ENCODE measurements at regions not wholly inside any gene's neighbourhood (a gene's known extent, or its start where the extent isn't known, plus 50 kb on each side); places are given as distances from the start of the nearest gene placed in this dataset.

DNA sequence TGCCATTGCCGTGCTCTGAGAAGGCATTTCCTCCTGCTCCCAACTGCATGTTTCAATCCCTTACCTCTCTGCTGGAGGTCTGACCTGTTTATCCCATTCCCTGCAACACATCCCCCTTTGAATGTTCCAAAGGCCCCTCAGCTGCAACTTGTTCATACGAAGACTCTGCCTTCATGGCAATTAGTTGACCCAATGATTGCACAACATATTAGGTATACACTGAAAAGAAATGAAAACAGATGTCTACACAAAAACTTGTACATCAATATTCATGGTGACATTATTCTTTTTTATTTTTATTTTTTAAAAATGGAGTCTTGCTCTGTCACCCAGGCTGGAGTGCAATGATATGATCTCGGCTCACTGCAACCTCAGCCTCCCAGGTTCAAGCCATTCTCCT is 54.9 kb upstream of the STX18 start:
- Histone ChIP-seq H3K4me3 (no peak overlapping the region), H3K4me1 (no peaks in the 10 kb centered on the region), H3K36me3 (peaks cover 0 to 4% (median 0%) of the 10 kb centered on the region in 3 donors), H3K27me3 (no peaks in the 10 kb centered on the region), H3K9me3 (peaks cover 0 to 24% (median 0%) of the 10 kb centered on the region in 3 donors), H3K27ac (no peak overlapping the region)
- 76 to 96% methylated on average over 3 of the region's 3 CpGs for WGBS, 2 donors
- no peak for DNase-seq
- intact Hi-C loops (cut with DNase I): no loop called here
- TF ChIP-seq, protein P1, sequence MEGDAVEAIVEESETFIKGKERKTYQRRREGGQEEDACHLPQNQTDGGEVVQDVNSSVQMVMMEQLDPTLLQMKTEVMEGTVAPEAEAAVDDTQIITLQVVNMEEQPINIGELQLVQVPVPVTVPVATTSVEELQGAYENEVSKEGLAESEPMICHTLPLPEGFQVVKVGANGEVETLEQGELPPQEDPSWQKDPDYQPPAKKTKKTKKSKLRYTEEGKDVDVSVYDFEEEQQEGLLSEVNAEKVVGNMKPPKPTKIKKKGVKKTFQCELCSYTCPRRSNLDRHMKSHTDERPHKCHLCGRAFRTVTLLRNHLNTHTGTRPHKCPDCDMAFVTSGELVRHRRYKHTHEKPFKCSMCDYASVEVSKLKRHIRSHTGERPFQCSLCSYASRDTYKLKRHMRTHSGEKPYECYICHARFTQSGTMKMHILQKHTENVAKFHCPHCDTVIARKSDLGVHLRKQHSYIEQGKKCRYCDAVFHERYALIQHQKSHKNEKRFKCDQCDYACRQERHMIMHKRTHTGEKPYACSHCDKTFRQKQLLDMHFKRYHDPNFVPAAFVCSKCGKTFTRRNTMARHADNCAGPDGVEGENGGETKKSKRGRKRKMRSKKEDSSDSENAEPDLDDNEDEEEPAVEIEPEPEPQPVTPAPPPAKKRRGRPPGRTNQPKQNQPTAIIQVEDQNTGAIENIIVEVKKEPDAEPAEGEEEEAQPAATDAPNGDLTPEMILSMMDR (IDR thresholded peaks at IDR 0.05): no peak
- TF ChIP-seq POLR2A (IDR thresholded peaks at IDR 0.05): no peak

DNA sequence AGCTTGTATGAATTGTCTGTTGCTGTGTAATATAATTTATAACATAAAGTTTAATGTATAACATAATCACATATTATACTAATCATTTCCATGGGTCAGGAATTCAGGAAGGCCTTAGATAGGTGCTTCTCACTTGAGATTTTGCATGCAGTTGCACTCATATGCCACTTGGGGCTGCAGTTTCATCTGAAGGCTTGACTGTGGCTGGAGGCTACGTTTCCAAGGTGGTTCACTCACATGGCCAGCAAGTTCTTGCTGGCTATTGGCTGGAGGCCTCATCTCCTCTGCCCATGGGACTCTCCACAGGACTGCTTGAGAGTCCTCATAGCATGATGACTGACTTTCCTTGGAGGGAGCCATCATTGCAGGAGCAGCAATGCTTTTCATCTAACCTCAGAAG is 53.4 kb upstream of the STX18 start:
- 100% methylated on average over 1 of the region's 1 CpG for WGBS, 2 donors
- Histone ChIP-seq H3K27me3 (no peaks in the 10 kb centered on the region), H3K27ac (no peak overlapping the region), H3K4me1 (no peaks in the 10 kb centered on the region), H3K4me3 (no peak overlapping the region), H3K36me3 (peaks cover 0 to 4% (median 0%) of the 10 kb centered on the region in 3 donors), H3K9me3 (peaks cover 0 to 24% (median 0%) of the 10 kb centered on the region in 3 donors)
- DNase-seq: no peak
- TF ChIP-seq, protein P1 (IDR thresholded peaks at IDR 0.05): no peak
- no peak for TF ChIP-seq POLR2A (IDR thresholded peaks at IDR 0.05)
- intact Hi-C loops (cut with DNase I): no loop called here

DNA sequence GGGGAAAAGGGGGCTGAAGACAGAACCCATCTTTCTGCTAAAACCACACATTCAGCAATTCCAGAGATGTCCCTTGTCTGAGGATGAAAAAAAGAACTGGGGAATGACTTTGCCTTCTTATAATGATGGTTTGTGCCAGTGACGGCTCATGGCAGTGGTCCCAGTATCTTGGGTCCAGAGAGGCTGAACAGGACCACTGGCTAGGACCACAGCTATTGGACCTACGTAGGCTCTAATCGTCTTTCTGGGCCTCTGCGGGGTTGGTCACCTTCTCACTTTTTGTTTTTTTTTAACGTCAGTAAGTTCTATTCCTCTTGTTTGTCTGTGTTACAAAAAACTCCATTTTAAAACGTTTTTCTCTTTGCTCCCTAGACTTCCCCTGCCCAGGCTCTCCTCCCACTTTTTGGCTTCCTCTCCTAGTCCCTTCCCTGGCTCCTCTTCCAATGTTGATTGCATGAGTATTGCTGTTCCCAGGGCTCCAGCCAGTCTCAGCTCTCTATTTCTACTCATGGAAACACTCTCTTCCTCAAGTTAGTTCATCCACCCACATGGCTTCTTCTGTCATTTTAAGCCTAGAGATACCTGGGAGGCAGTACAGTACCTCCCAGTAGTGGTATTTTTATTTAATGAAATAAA is 52.6 kb upstream of the STX18 start:
- WGBS, 2 donors: 79 to 85% methylated on average over 6 of the region's 6 CpGs
- H3K4me1 ChIP-seq: no peaks in the 10 kb centered on the region
- no peaks in the 10 kb centered on the region for H3K27me3 ChIP-seq
- H3K27ac ChIP-seq: no peak overlapping the region
- intact Hi-C loops (cut with DNase I): no loop called here
- no peak overlapping the region for H3K4me3 ChIP-seq
- TF ChIP-seq, protein P1 (IDR thresholded peaks at IDR 0.05): no peak
- no peak for TF ChIP-seq POLR2A (IDR thresholded peaks at IDR 0.05)
- peaks cover 0 to 24% (median 0%) of the 10 kb centered on the region in 3 donors for H3K9me3 ChIP-seq
- H3K36me3 ChIP-seq: peaks cover 0 to 4% (median 0%) of the 10 kb centered on the region in 3 donors
- no peak for DNase-seq

DNA sequence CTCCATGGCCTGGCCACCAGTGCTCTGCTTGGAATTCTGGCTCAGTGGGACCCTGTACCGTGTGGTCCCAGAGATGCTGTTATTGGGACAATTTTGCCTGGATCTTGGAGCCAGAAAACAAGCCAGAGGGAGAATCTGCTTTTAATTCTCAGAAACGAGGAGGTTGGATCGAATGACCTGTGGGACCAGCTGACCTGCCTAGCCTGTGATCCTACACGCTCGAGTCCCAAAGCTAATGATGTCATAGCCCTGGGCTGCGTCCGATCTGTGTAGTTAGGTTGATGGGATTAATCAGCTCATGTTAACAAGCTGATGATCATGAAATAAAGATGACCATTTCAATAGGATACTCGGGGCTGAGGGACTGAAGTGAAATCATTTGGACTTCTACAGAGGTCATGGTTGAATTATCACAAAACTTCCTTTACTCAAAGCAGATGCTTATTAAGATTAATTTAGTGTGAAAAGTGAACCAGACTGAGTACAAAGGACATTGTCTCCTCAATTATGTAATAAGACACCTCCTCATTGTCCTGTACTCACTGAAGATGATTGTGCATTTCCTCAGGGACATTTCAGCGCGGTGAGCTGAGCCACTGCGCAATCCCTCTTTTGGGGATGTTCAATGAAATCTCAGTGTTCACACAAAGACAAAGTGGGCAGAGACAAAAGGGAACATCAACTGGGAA is 51.9 kb upstream of the STX18 start:
- intact Hi-C loops (cut with DNase I): no loop called here
- Histone ChIP-seq H3K27me3 (no peaks in the 10 kb centered on the region), H3K4me1 (no peaks in the 10 kb centered on the region), H3K9me3 (peaks cover 0 to 24% (median 0%) of the 10 kb centered on the region in 3 donors), H3K4me3 (no peak overlapping the region), H3K36me3 (peaks cover 0 to 4% (median 0%) of the 10 kb centered on the region in 3 donors), H3K27ac (no peak overlapping the region)
- TF ChIP-seq, protein P1 (IDR thresholded peaks at IDR 0.05): no peak
- no peak for TF ChIP-seq POLR2A (IDR thresholded peaks at IDR 0.05)
- WGBS, 2 donors: 90 to 95% methylated on average over 11 of the region's 11 CpGs
- DNase-seq: no peak

DNA sequence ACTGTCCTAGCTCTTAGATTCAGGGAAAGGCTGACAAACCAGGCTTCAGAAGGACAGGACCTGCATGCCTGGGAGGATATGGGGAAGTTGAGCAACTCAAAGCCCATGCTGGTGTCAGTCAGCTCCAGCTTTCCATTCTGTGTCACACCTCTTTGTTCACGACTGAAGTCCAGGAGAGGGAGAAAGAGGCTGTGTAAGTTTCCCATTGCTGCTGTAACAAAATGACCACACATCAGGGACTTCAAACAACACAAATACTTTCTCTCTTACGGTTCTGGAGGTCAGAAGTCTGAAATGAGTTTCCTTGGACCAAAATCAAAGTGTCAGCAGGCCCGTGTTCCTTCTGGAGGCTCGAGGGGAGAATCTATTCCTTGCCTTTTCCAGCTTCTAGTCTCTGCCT is 50.6 kb upstream of the STX18 start:
- Histone ChIP-seq H3K27me3 (no peaks in the 10 kb centered on the region), H3K27ac (no peak overlapping the region), H3K4me1 (no peaks in the 10 kb centered on the region), H3K4me3 (no peak overlapping the region), H3K9me3 (peaks cover 0 to 24% (median 0%) of the 10 kb centered on the region in 3 donors), H3K36me3 (peaks cover 0 to 4% (median 0%) of the 10 kb centered on the region in 3 donors)
- 56 to 86% methylated on average over 4 of the region's 4 CpGs for WGBS, 2 donors
- DNase-seq: no peak
- TF ChIP-seq, protein P1 (IDR thresholded peaks at IDR 0.05): no peak
- no peak for TF ChIP-seq POLR2A (IDR thresholded peaks at IDR 0.05)
- intact Hi-C loops (cut with DNase I): no loop called here

All from esophagus squamous epithelium (tissue), 5 donors.